ENCODE measurements at regions not wholly inside any gene's neighbourhood (a gene's known extent, or its start where the extent isn't known, plus 50 kb on each side); places are given as distances from the start of the nearest gene placed in this dataset.
"Not testable (repeated sequence)": the region's sequence is repeated elsewhere in the genome, so short reads cannot be mapped to it uniquely, and the experiment has no call there.

DNA sequence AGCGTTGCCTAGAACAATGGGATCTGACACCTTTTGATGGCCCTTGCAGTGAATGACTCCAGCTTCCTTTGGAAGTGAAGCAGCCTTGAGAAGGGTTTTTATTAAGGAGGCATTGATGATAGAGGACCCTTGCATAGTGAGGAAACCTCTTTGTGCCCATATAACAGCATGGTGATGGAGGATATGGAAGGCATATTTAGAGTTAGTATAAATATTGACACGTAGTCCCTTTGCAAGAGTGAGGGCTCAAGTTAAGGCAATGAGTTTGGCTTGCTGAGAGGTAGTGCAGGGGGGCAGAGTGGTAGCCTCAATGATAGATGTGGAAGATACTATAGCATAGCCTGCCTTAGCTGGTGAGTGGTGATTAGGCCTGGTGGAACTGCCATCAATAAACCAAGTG, 173.8 kb downstream of the UNC5CL start:
- H3K36me3 ChIP-seq (ENCODE audit: control insufficient read depth, insufficient read depth, low read length); H3K4me3 Mint-ChIP-seq; H3K4me1 Mint-ChIP-seq; H3K27me3 ChIP-seq (ENCODE audit: control insufficient read depth, insufficient read depth, low read length); H3K4me1 ChIP-seq (ENCODE audit: control insufficient read depth, insufficient read depth, low read length, poor library complexity, severe bottlenecking); DNase-seq; H3K9me3 Mint-ChIP-seq; H3K36me3 Mint-ChIP-seq; H3K9me3 ChIP-seq (ENCODE audit: control insufficient read depth in 2 of 2, low read length in 2 of 2); H3K4me3 ChIP-seq (ENCODE audit: low read depth, low read length); H3K27ac ChIP-seq (ENCODE audit: insufficient read depth, low read length, poor library complexity, severe bottlenecking); H3K27ac Mint-ChIP-seq; H3K27me3 Mint-ChIP-seq; ATAC-seq (ENCODE audit: low read depth in 2 of 2): not testable (repeated sequence)

DNA sequence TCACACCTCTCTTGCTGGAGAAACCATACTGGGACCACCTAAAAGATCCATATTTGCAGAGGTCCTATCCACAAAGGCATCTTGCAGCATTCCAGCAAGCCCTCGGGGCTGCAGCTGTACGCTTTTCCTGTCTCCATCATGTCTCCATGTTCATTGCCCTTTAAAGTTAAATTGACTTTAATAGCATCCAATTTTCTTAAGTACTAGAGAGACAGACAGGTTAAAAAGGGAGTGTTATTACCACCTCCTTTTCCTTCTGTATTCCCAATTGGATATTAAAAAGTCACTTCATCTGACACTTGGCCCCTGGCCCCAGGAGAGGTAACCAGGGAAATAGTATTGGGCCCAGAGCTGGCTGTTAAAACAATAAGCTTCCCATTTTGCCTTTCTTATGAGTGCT, 178.6 kb downstream of the UNC5CL start:
- H3K36me3 Mint-ChIP-seq = no peaks in the 10 kb centered on the region
- no peak overlapping the region for H3K4me3 Mint-ChIP-seq
- no peaks in the 10 kb centered on the region for H3K4me1 ChIP-seq (ENCODE audit: control insufficient read depth, insufficient read depth, low read length, poor library complexity, severe bottlenecking)
- no peak overlapping the region for H3K27ac Mint-ChIP-seq
- ATAC-seq (ENCODE audit: low read depth in 2 of 2) (no peak), DNase-seq (no peak)
- H3K36me3 ChIP-seq (ENCODE audit: control insufficient read depth, insufficient read depth, low read length) = no peaks in the 10 kb centered on the region
- no peaks in the 10 kb centered on the region for H3K9me3 ChIP-seq (ENCODE audit: control insufficient read depth in 2 of 2, low read length in 2 of 2)
- peaks cover 0 to 1% (median 0%) of the 10 kb centered on the region in 7 donors for H3K9me3 Mint-ChIP-seq
- H3K27ac ChIP-seq (ENCODE audit: insufficient read depth, low read length, poor library complexity, severe bottlenecking) = no peak overlapping the region
- no peaks in the 10 kb centered on the region for H3K4me1 Mint-ChIP-seq
- H3K27me3 Mint-ChIP-seq = peaks cover 4% of the 10 kb centered on the region
- no peak overlapping the region for H3K4me3 ChIP-seq (ENCODE audit: low read depth, low read length)
- H3K27me3 ChIP-seq (ENCODE audit: control insufficient read depth, insufficient read depth, low read length) = peaks cover 2% of the 10 kb centered on the region

DNA sequence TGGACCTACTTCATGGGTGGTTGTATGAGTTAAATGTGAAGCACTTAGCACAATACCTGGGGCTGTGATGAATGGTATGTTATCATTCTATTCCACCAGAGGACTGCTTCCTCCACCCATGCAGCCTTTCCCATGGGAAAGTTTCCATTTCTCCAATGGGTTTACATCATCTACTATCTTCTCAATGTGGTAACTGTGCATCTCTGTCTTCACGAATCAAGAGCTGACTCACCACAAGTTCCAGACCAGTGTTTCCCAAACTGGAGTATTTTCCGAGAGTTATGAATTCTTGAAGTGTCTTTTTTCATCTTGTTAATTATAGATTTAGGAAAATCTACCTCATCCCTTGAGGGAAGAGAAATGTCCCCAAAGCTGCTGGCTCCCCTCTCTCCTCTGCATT, 182.8 kb downstream of the UNC5CL start:
- no peak overlapping the region for H3K4me3 Mint-ChIP-seq
- peaks cover 2% of the 10 kb centered on the region for H3K27me3 ChIP-seq (ENCODE audit: control insufficient read depth, insufficient read depth, low read length)
- H3K4me3 ChIP-seq (ENCODE audit: low read depth, low read length) = no peak overlapping the region
- peaks cover 0 to 2% (median 0%) of the 10 kb centered on the region in 4 donors for H3K4me1 Mint-ChIP-seq
- H3K9me3 Mint-ChIP-seq = peaks cover 0 to 1% (median 0%) of the 10 kb centered on the region in 7 donors
- no peaks in the 10 kb centered on the region for H3K36me3 Mint-ChIP-seq
- no peaks in the 10 kb centered on the region for H3K9me3 ChIP-seq (ENCODE audit: control insufficient read depth in 2 of 2, low read length in 2 of 2)
- DNase-seq = no peak
- no peak overlapping the region for H3K27ac Mint-ChIP-seq
- H3K27ac ChIP-seq (ENCODE audit: insufficient read depth, low read length, poor library complexity, severe bottlenecking) = no peak overlapping the region
- H3K36me3 ChIP-seq (ENCODE audit: control insufficient read depth, insufficient read depth, low read length) = no peaks in the 10 kb centered on the region
- H3K4me1 ChIP-seq (ENCODE audit: control insufficient read depth, insufficient read depth, low read length, poor library complexity, severe bottlenecking) = no peaks in the 10 kb centered on the region
- peaks cover 9% of the 10 kb centered on the region for H3K27me3 Mint-ChIP-seq
- no peak for ATAC-seq (ENCODE audit: low read depth in 2 of 2)

DNA sequence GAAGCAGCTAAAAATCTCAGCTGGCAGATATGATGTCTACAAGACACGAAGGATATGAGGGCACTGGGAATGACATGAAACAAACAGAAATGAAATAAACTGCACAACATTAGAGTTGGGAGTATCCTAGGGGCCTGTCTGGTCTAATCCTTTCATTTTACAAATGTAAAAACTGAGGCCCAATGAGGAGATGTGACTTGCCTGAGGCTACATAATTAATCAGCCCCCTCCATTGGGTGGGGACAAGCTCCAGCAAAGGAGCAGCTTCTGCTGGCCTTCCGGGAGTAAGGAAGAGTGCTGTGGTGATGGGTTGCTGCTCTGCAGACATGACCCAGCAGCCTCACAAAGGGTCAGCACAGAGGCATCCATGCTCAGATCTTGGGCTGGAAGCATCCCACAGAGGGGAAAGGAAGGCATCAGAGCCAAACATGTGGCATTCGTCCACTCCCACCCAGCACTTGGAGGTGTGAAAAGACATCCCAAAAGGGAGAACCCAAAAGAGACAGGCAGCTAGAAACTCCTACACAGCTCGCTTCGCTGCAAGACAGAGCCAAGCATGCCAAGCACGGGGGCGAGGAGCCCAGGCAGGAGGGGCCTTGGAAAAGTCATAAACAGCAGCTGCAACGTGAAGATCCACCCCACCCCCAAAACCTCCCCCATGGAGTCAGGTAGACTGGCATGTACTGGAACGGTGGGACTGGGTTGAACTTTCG, 183.7 kb downstream of the UNC5CL start:
- no peaks in the 10 kb centered on the region for H3K9me3 ChIP-seq (ENCODE audit: control insufficient read depth in 2 of 2, low read length in 2 of 2)
- H3K36me3 ChIP-seq (ENCODE audit: control insufficient read depth, insufficient read depth, low read length) = no peaks in the 10 kb centered on the region
- no peaks in the 10 kb centered on the region for H3K4me1 ChIP-seq (ENCODE audit: control insufficient read depth, insufficient read depth, low read length, poor library complexity, severe bottlenecking)
- Mint-ChIP-seq H3K9me3 (no peaks in the 10 kb centered on the region), H3K36me3 (no peaks in the 10 kb centered on the region), H3K27ac (no peak overlapping the region), H3K4me1 (peaks cover 0 to 2% (median 0%) of the 10 kb centered on the region in 4 donors), H3K4me3 (no peak overlapping the region), H3K27me3 (peaks cover 9% of the 10 kb centered on the region)
- DNase-seq = no peak
- no peak for ATAC-seq (ENCODE audit: low read depth in 2 of 2)
- H3K27me3 ChIP-seq (ENCODE audit: control insufficient read depth, insufficient read depth, low read length) = peaks cover 2% of the 10 kb centered on the region
- no peak overlapping the region for H3K27ac ChIP-seq (ENCODE audit: insufficient read depth, low read length, poor library complexity, severe bottlenecking)
- H3K4me3 ChIP-seq (ENCODE audit: low read depth, low read length) = no peak overlapping the region

DNA sequence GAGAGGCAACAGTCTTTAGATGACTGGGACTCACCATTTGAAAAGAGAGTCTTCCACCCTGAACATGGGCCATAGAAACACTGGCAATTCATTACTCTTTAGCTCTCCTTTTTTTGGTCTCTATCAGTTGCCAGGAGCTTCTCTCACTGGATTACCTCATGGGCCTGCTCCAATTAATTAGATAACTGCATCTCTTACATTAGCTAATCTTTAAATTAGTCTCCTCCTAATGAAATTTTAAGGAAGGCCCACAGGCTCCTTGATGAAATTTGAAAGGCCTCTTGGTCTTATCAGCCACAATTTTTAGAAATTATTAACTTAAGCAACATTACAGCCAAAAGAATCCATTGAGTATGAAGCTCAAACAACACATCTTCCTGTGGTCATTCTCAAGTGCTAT, 184.4 kb downstream of the UNC5CL start:
- H3K4me3 ChIP-seq (ENCODE audit: low read depth, low read length) = no peak overlapping the region
- H3K4me1 Mint-ChIP-seq = peaks cover 0 to 2% (median 0%) of the 10 kb centered on the region in 4 donors
- no peaks in the 10 kb centered on the region for H3K9me3 ChIP-seq (ENCODE audit: control insufficient read depth in 2 of 2, low read length in 2 of 2)
- no peaks in the 10 kb centered on the region for H3K4me1 ChIP-seq (ENCODE audit: control insufficient read depth, insufficient read depth, low read length, poor library complexity, severe bottlenecking)
- no peak for DNase-seq
- no peaks in the 10 kb centered on the region for H3K27me3 ChIP-seq (ENCODE audit: control insufficient read depth, insufficient read depth, low read length)
- H3K27me3 Mint-ChIP-seq = peaks cover 9% of the 10 kb centered on the region
- H3K4me3 Mint-ChIP-seq = no peak overlapping the region
- H3K27ac Mint-ChIP-seq = no peak overlapping the region
- no peaks in the 10 kb centered on the region for H3K36me3 ChIP-seq (ENCODE audit: control insufficient read depth, insufficient read depth, low read length)
- H3K36me3 Mint-ChIP-seq = no peaks in the 10 kb centered on the region
- ATAC-seq (ENCODE audit: low read depth in 2 of 2) = no peak
- no peaks in the 10 kb centered on the region for H3K9me3 Mint-ChIP-seq
- no peak overlapping the region for H3K27ac ChIP-seq (ENCODE audit: insufficient read depth, low read length, poor library complexity, severe bottlenecking)

DNA sequence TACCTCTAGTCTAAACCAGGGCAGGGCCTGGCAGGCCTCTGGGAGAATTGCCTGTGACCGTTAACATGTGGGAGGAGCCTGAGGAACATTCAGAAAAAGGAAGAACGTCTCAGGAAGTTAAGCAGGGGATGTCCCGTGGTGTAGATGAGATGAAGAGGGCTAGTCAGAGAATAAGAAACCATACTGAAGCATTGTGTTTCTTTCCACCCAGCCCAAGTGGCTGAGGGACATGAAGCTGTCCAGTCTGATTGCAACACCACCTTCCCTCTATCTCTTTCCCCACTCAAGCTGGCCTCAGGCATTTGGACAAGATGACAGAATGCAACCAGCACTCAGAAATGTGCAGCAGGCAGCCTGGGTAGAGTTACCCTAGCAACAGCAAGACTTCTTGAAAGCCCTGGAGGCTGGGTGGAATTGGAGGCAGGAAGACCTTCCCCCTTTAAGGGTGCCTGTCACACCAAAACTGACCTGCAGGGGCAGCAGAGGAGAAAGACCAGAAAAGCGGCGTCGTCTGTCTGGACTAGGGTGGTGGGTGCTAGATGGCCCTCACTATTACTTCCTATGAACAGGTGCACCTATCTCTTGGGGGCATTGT, 186.1 kb downstream of the UNC5CL start:
- Mint-ChIP-seq H3K27ac (no peak overlapping the region), H3K27me3 (peaks cover 7% of the 10 kb centered on the region)
- ATAC-seq (ENCODE audit: low read depth in 2 of 2) = no peak

DNA sequence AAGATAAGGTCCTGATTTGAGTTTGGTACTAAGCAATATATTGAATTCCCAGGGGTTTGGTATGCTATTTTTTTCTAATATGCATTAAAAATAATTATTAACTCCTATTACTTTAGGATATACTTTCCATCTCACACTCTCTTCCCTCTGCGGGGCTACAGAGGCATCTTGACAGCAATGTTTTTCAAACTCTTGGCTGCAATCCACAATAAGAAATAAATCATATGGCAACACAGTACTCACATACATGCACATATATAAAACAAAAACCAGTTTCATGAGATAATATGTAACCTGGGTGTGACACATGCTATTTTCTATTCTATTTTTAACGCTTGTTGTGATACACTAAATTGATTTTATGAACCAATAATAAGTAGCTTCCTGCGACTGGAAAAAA, 189.5 kb downstream of the UNC5CL start:
- Histone ChIP-seq H3K4me3 (ENCODE audit: low read depth, low read length) (no peak overlapping the region), H3K27me3 (ENCODE audit: control insufficient read depth, insufficient read depth, low read length) (peaks cover 2% of the 10 kb centered on the region), H3K9me3 (ENCODE audit: control insufficient read depth in 2 of 2, low read length in 2 of 2) (no peaks in the 10 kb centered on the region), H3K27ac (ENCODE audit: insufficient read depth, low read length, poor library complexity, severe bottlenecking) (no peak overlapping the region), H3K36me3 (ENCODE audit: control insufficient read depth, insufficient read depth, low read length) (no peaks in the 10 kb centered on the region), H3K4me1 (ENCODE audit: control insufficient read depth, insufficient read depth, low read length, poor library complexity, severe bottlenecking) (no peaks in the 10 kb centered on the region)
- no peak overlapping the region for H3K27ac Mint-ChIP-seq
- no peaks in the 10 kb centered on the region for H3K36me3 Mint-ChIP-seq
- DNase-seq (no peak), ATAC-seq (ENCODE audit: low read depth in 2 of 2) (no peak)
- no peak overlapping the region for H3K4me3 Mint-ChIP-seq
- H3K9me3 Mint-ChIP-seq = peaks cover 0 to 2% (median 0%) of the 10 kb centered on the region in 7 donors
- H3K27me3 Mint-ChIP-seq = peaks cover 20% of the 10 kb centered on the region
- H3K4me1 Mint-ChIP-seq = peaks cover 0 to 2% (median 0%) of the 10 kb centered on the region in 4 donors

More for the DNA sequence above, 186.1 kb downstream of the UNC5CL start:
- Histone ChIP-seq H3K27ac (ENCODE audit: insufficient read depth, low read length, poor library complexity, severe bottlenecking) (no peak overlapping the region), H3K4me1 (ENCODE audit: control insufficient read depth, insufficient read depth, low read length, poor library complexity, severe bottlenecking) (no peaks in the 10 kb centered on the region), H3K27me3 (ENCODE audit: control insufficient read depth, insufficient read depth, low read length) (peaks cover 2% of the 10 kb centered on the region), H3K36me3 (ENCODE audit: control insufficient read depth, insufficient read depth, low read length) (no peaks in the 10 kb centered on the region), H3K4me3 (ENCODE audit: low read depth, low read length) (no peak overlapping the region), H3K9me3 (ENCODE audit: control insufficient read depth in 2 of 2, low read length in 2 of 2) (no peaks in the 10 kb centered on the region)
- Mint-ChIP-seq H3K9me3 (no peaks in the 10 kb centered on the region), H3K4me1 (peaks cover 0 to 2% (median 0%) of the 10 kb centered on the region in 4 donors), H3K4me3 (no peak overlapping the region), H3K36me3 (no peaks in the 10 kb centered on the region)
- DNase-seq = peak in 1 of 3 donors; percentile 4
